Cardiac muscle cell (in vitro differentiated cells and primary cell): ENCODE measurements at regions not wholly inside any gene's neighbourhood (a gene's known extent, or its start where the extent isn't known, plus 50 kb on each side); places are given as distances from the start of the nearest gene placed in this dataset.

Experiments used
- DNase-seq, 2 donors: peaks; one replicate each; pipeline versions ENCODE4 v3.0.0 to v3.0.0-alpha.2; 2010 to 2017; ENCODE audit warnings: low read depth in 1 of 2, low spot score in 1 of 2
- H3K27ac ChIP-seq: fragments of 200-600 bp; sonication (generic); 2 replicates; pipeline ENCODE4 v1.5.1; 2016
- H3K27me3 ChIP-seq: fragments of 200-600 bp; sonication (generic); 2 replicates; pipeline ENCODE4 v1.6.0; 2016; ENCODE audit warnings: control low read depth
- H3K36me3 ChIP-seq: fragments of 200-600 bp; sonication (generic); 2 replicates; pipeline ENCODE4 v1.5.1; 2016; ENCODE audit warnings: control low read depth
- H3K4me1 ChIP-seq: fragments of 200-600 bp; sonication (generic); 2 replicates; pipeline ENCODE4 v1.8.1; 2017; ENCODE audit warnings: low read depth, mild to moderate bottlenecking, mixed run types
- H3K4me3 ChIP-seq: fragments of 200-600 bp; sonication (generic); 2 replicates; pipeline ENCODE4 v1.5.1; 2016; ENCODE audit warnings: mild to moderate bottlenecking
- H3K9me3 ChIP-seq: fragments of 200-600 bp; sonication (generic); 2 replicates; pipeline ENCODE4 v1.5.1; 2017; ENCODE audit warnings: low read depth, mild to moderate bottlenecking, control low read depth
- TF ChIP-seq, protein P1 (sequence below): IDR thresholded peaks from 2 replicates; pipeline ENCODE4 v1.5.1; 2012; ENCODE audit warnings: low read depth, mild to moderate bottlenecking, low read length

DNA sequence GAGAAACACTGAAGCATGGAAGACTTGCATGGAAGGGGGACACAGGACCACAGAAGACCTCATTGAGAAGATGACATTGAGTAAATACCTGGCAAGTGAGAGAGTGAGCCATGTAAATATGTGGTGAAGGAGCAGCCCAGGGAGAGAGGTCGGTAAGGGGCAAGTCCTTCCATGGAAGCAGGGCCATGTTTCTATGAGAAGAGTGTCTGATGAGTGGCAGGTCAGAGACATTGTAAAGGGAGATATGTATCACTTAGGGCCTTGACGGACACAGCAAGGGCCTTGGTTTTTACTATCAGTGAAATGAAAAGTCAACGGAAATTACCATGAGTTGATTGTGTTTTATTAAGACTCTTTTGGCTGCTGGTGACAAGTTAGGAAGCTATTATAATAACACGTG lies 336.4 kb downstream of the PLK2 start:
- Histone ChIP-seq H3K4me1 (peaks cover 16% of the 10 kb centered on the region), H3K27me3 (no peaks in the 10 kb centered on the region), H3K36me3 (no peaks in the 10 kb centered on the region), H3K27ac (no peak overlapping the region), H3K4me3 (no peak overlapping the region), H3K9me3 (no peaks in the 10 kb centered on the region)
- TF ChIP-seq, protein P1, sequence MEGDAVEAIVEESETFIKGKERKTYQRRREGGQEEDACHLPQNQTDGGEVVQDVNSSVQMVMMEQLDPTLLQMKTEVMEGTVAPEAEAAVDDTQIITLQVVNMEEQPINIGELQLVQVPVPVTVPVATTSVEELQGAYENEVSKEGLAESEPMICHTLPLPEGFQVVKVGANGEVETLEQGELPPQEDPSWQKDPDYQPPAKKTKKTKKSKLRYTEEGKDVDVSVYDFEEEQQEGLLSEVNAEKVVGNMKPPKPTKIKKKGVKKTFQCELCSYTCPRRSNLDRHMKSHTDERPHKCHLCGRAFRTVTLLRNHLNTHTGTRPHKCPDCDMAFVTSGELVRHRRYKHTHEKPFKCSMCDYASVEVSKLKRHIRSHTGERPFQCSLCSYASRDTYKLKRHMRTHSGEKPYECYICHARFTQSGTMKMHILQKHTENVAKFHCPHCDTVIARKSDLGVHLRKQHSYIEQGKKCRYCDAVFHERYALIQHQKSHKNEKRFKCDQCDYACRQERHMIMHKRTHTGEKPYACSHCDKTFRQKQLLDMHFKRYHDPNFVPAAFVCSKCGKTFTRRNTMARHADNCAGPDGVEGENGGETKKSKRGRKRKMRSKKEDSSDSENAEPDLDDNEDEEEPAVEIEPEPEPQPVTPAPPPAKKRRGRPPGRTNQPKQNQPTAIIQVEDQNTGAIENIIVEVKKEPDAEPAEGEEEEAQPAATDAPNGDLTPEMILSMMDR: no peak
- no peak for DNase-seq

DNA sequence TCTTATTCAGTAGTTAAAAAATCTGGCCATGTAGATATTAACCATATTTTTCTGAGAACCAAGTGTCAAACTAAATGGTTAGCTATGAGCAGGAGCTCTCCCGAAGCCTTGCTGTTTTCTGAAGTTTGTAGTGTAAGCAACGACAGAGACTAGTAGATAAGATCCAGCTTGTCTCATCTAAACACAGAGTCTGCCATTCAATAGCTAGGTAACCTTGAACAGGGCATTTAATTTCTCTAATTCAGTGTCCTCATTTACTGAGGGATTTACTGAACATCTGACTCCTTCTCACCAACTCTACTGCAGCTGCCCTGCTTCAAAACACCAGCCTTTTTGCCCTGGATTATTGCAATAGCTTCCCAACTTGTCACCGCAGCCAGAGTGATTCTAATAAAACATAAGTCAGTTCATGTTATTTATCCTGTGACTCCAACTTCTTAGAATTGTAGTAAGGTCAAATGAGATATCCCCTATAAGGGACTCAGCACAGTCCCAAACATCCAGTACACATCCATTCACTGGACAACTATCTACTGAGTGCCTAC lies 337.0 kb downstream of the PLK2 start:
- no peak for DNase-seq
- H3K9me3 ChIP-seq: no peaks in the 10 kb centered on the region
- no peak overlapping the region for H3K27ac ChIP-seq
- TF ChIP-seq, protein P1: no peak
- peaks cover 13% of the 10 kb centered on the region for H3K4me1 ChIP-seq
- H3K27me3 ChIP-seq: no peaks in the 10 kb centered on the region
- no peak overlapping the region for H3K4me3 ChIP-seq
- no peaks in the 10 kb centered on the region for H3K36me3 ChIP-seq

DNA sequence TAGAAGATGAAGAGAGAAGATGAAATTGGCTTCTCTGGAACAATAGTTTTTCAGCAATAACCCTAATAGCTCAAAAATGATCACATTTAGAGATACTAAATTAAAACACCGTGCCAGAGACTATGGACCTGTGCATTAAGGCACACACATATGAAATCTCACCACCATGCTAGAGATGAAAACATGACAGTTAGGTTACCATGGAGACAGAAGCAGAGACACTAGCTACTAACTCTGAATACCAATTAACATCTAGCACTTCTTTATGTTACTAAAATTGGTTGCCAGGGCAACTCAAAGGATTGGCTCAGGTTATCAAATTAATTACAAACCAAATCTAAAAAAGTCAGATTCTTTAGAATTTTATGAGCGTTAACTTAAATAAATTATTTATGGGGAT lies 337.7 kb downstream of the PLK2 start:
- Histone ChIP-seq H3K27me3 (no peaks in the 10 kb centered on the region), H3K4me1 (peaks cover 6% of the 10 kb centered on the region), H3K4me3 (no peak overlapping the region), H3K9me3 (no peaks in the 10 kb centered on the region), H3K36me3 (no peaks in the 10 kb centered on the region), H3K27ac (no peak overlapping the region)
- no peak for DNase-seq
- TF ChIP-seq, protein P1: no peak

DNA sequence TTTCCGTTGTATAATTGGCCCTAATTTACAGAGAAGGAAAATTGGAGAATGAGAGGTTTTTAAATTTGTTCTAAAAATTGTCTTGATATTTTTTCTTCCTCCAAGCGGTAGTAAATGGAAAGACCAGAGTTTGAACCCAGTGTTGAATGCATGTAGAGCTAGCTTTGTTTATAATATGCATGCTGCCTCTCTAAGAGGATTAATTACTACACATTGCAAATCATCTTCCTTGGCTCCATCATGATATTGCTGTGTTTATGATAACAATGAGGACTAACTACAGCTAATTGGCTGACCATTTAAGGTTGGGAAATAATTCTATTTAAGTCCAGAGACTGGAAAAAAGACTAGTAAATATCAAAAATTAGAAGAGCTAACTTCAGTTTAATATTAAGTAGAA lies 338.5 kb downstream of the PLK2 start:
- H3K27me3 ChIP-seq: no peaks in the 10 kb centered on the region
- TF ChIP-seq, protein P1: no peak
- no peaks in the 10 kb centered on the region for H3K9me3 ChIP-seq
- peaks cover 3% of the 10 kb centered on the region for H3K4me1 ChIP-seq
- H3K36me3 ChIP-seq: no peaks in the 10 kb centered on the region
- H3K4me3 ChIP-seq: no peak overlapping the region
- no peak overlapping the region for H3K27ac ChIP-seq
- no peak for DNase-seq

DNA sequence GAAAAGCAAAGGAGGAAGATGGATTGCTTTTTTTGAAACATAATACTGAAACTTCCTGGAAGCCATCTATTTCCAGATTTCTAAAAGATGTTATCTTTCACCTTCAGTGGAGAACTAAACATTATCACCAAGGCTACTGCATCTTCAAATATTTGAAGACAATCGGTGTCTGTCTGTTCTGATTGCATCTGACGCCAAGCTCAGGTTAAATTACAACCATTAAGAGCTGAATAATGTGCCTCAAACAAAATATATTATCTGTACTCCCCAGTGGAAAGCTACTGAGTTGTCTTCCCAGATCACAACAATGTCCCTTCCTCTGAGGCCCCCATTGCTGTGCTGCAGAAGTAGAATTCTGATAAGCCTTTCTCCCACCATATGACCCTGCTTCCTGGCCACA lies 342.3 kb downstream of the PLK2 start:
- TF ChIP-seq, protein P1: no peak
- DNase-seq: no peak
- H3K27me3 ChIP-seq: no peaks in the 10 kb centered on the region

DNA sequence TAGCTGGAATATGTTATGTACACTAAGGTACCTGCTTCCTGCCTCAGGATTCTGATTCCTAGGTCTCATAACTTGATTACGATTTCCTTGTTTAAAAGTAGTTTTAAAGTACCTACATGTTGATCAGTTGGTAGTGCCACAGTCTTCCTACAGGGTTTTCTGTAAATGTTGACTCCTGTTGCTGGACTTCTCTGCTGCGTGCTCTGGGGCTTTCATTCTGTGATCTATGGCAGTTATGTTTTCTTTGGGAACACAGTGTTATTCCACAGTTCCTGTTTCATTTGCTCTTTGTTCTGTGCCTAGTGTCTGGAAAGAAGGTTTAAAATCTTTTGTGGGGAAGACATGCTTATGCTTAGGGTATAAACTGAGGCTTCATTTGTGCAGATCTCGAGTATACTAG lies 343.5 kb downstream of the PLK2 start:
- no peak overlapping the region for H3K4me3 ChIP-seq
- DNase-seq: no peak

More for the DNA sequence above, 342.3 kb downstream of the PLK2 start:
- Histone ChIP-seq H3K4me1 (no peaks in the 10 kb centered on the region), H3K27ac (no peak overlapping the region), H3K36me3 (no peaks in the 10 kb centered on the region), H3K4me3 (no peak overlapping the region), H3K9me3 (no peaks in the 10 kb centered on the region)

More for the DNA sequence above, 343.5 kb downstream of the PLK2 start:
- TF ChIP-seq, protein P1: no peak
- Histone ChIP-seq H3K4me1 (no peaks in the 10 kb centered on the region), H3K27me3 (no peaks in the 10 kb centered on the region), H3K27ac (no peak overlapping the region), H3K9me3 (no peaks in the 10 kb centered on the region), H3K36me3 (no peaks in the 10 kb centered on the region)
